Peyer's patch (tissue), 4 donors: ENCODE measurements at regions not wholly inside any gene's neighbourhood (a gene's known extent, or its start where the extent isn't known, plus 50 kb on each side); places are given as distances from the start of the nearest gene placed in this dataset.

Source experiments
- DNase-seq, 3 donors: peaks; one replicate each; pipeline ENCODE4 v3.0.0-alpha.2; 2017 to 2019
- H3K27ac ChIP-seq, 4 donors: fragments of 200-600 bp; sonication (generic); one replicate each; pipeline ENCODE4 v1.5.1; 2016 to 2019
- H3K27me3 ChIP-seq, 2 donors: fragments of 200-600 bp; sonication (generic); one replicate each; pipeline ENCODE4 v1.5.1; 2019
- H3K36me3 ChIP-seq, 3 donors: fragments of 200-600 bp; sonication (generic); one replicate each; pipeline ENCODE4 v1.5.1; 2016 to 2019
- H3K4me1 ChIP-seq, 4 donors: fragments of 200-600 bp; sonication (generic); one replicate each; pipeline ENCODE4 v1.5.1; 2016 to 2019
- H3K4me3 ChIP-seq, 4 donors: fragments of 200-600 bp; sonication (generic); 1 replicate in 3 of 4; 2 replicates in 1 of 4; pipeline ENCODE4 v1.5.1; 2016 to 2019; ENCODE audit warnings: mild to moderate bottlenecking in 1 of 4
- H3K9me3 ChIP-seq, 4 donors: fragments of 200-600 bp; sonication (generic); one replicate each; pipeline ENCODE4 v1.5.1; 2016 to 2019; ENCODE audit warnings: mild to moderate bottlenecking in 1 of 4
- CTCF ChIP-seq, 6 experiments: fragments of 450-650 bp in 4 of 6; fragments of 200-600 bp in 2 of 6; sonication (generic) in 1 of 6; IDR thresholded peaks; one replicate each; pipeline ENCODE4 v1.5.1; 2017 to 2019; ENCODE audit warnings: antibody characterized with exemption in 6 of 6, mild to moderate bottlenecking in 3 of 6, moderate library complexity in 1 of 6
- POLR2A ChIP-seq, 2 donors: fragments of 450-650 bp; IDR thresholded peaks; one replicate each; pipeline ENCODE4 v1.5.1; 2017; ENCODE audit warnings: antibody characterized with exemption in 2 of 2, mild to moderate bottlenecking in 2 of 2, moderate library complexity in 2 of 2

GRCh38 chr3:135807879-135808278 is 157.6 kb upstream of the PPP2R3A start:
- Histone ChIP-seq H3K4me3 (no peak overlapping the region), H3K27ac (no peak overlapping the region), H3K27me3 (no peaks in the 10 kb centered on the region), H3K36me3 (no peaks in the 10 kb centered on the region), H3K4me1 (no peaks in the 10 kb centered on the region), H3K9me3 (no peaks in the 10 kb centered on the region)
- DNase-seq, result no peak
- TF ChIP-seq POLR2A (IDR thresholded peaks at IDR 0.05) (no peak), CTCF (IDR thresholded peaks at IDR 0.05) (no peak)

GRCh38 chr3:135809021-135809634 is 156.4 kb upstream of the PPP2R3A start:
- no peak overlapping the region for H3K4me3 ChIP-seq
- no peaks in the 10 kb centered on the region for H3K4me1 ChIP-seq
- H3K36me3 ChIP-seq, result no peaks in the 10 kb centered on the region
- TF ChIP-seq POLR2A (IDR thresholded peaks at IDR 0.05) (no peak), CTCF (IDR thresholded peaks at IDR 0.05) (no peak)
- H3K27ac ChIP-seq, result no peak overlapping the region
- H3K9me3 ChIP-seq, result no peaks in the 10 kb centered on the region
- no peaks in the 10 kb centered on the region for H3K27me3 ChIP-seq
- no peak for DNase-seq

- Histone ChIP-seq H3K27me3 (no peaks in the 10 kb centered on the region), H3K9me3 (no peaks in the 10 kb centered on the region), H3K4me1 (no peaks in the 10 kb centered on the region), H3K4me3 (no peak overlapping the region), H3K27ac (no peak overlapping the region), H3K36me3 (no peaks in the 10 kb centered on the region)
- TF ChIP-seq POLR2A (IDR thresholded peaks at IDR 0.05) (no peak), CTCF (IDR thresholded peaks at IDR 0.05) (no peak)
- no peak for DNase-seq
These were observed 153.9 kb upstream of the PPP2R3A start for GRCh38 chr3:135811651-135812050.

- Histone ChIP-seq H3K4me1 (no peaks in the 10 kb centered on the region), H3K4me3 (no peak overlapping the region), H3K27me3 (no peaks in the 10 kb centered on the region), H3K27ac (no peak overlapping the region), H3K9me3 (no peaks in the 10 kb centered on the region), H3K36me3 (no peaks in the 10 kb centered on the region)
- TF ChIP-seq CTCF (IDR thresholded peaks at IDR 0.05) (no peak), POLR2A (IDR thresholded peaks at IDR 0.05) (no peak)
- DNase-seq, result no peak
These were observed 153.5 kb upstream of the PPP2R3A start for GRCh38 chr3:135812057-135812456.

GRCh38 chr3:135834465-135834864 is 131.1 kb upstream of the PPP2R3A start:
- Histone ChIP-seq H3K27ac (no peak overlapping the region), H3K9me3 (no peaks in the 10 kb centered on the region), H3K4me1 (no peaks in the 10 kb centered on the region), H3K36me3 (no peaks in the 10 kb centered on the region), H3K27me3 (no peaks in the 10 kb centered on the region), H3K4me3 (no peak overlapping the region)
- no peak for DNase-seq
- TF ChIP-seq CTCF (IDR thresholded peaks at IDR 0.05), result no peak
- no peak for TF ChIP-seq POLR2A (IDR thresholded peaks at IDR 0.05)
